HTERT RPE-1 (cell line): ENCODE measurements at regions not wholly inside any gene's neighbourhood (a gene's known extent, or its start where the extent isn't known, plus 50 kb on each side); places are given as distances from the start of the nearest gene placed in this dataset.
"Not testable (repeated sequence)": the region's sequence is repeated elsewhere in the genome, so short reads cannot be mapped to it uniquely, and the experiment has no call there.

ENCODE experiments used
- in situ Hi-C: fragments of 300-500 bp; cut with MboI; formaldehyde crosslinking; loops from 4 replicates; pipeline ENCODE4 v1.14.3; 2020; ENCODE audit warnings: low sequenced_read_pairs

- in situ Hi-C loops = no loop called here
These were observed 126.4 kb downstream of the KDR start for GRCh38 chr4:54999003-54999402.

- in situ Hi-C loops = not testable (repeated sequence)
These were observed 131.8 kb downstream of the KDR start for GRCh38 chr4:54993473-54994026.

GRCh38 chr4:54992266-54992665 is 133.1 kb downstream of the KDR start:
- in situ Hi-C loops = no loop called here

DNA sequence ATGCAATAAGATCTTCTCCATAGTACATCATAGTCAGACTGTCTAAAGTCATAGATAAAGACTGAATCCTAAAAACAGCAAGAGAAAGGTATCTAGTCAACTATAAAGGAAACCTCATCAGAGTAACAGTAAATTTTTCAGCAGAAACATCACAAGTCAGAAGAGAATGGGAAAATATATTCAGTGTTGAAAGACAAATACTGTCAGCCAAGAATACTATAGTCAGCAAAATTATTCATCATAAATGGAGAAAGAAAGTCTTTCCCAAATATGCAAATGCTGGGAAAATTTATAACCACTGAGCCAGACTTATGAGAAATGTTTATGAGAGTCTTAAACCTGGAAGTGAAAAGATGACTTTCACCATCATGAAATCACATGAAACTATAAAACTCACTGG is 136.7 kb downstream of the KDR start:
- in situ Hi-C loops = no loop called here

GRCh38 chr4:54986095-54986846 is 139.1 kb downstream of the KDR start:
- in situ Hi-C loops = no loop called here

GRCh38 chr4:54976682-54977081 is 148.7 kb downstream of the KDR start:
- in situ Hi-C loops = no loop called here

DNA sequence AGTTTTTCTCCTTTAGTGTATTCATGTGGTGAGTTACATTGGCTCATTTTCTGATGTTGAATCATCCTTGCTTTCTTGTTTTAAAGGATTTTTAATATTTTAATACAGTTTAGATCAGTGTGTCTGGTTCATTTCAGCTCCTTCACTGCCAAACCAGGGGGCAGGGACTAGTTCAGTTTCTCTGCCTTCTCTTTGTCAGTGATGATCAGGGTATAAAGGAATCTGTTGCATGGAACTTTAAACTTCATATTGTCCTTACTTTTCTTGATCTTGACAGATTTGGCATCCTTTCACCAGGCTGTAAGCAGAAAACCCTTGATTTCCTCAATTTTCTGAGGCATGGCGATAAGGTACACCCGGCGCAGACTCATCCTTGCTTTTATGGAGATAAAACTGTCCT is 149.4 kb downstream of the KDR start:
- in situ Hi-C loops = no loop called here

DNA sequence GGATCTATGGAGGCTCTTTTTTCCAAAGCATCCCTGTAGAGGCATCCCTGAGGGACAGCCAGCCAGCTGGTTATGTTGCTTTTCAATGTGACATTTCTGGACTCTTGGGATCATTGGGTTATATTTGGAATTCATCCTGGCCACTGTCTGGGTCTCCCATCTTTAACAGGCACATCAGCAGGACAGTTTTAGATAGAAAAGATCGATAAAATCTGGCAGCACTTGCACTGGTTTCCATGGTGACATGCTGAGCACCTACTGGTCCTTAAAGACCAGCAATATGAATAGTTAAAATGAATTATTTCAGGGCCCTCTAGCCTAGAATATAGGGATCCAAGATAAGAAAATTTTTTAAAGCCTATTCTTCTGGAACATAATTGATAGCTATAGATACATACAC is 151.6 kb downstream of the KDR start:
- in situ Hi-C loops = no loop called here

DNA sequence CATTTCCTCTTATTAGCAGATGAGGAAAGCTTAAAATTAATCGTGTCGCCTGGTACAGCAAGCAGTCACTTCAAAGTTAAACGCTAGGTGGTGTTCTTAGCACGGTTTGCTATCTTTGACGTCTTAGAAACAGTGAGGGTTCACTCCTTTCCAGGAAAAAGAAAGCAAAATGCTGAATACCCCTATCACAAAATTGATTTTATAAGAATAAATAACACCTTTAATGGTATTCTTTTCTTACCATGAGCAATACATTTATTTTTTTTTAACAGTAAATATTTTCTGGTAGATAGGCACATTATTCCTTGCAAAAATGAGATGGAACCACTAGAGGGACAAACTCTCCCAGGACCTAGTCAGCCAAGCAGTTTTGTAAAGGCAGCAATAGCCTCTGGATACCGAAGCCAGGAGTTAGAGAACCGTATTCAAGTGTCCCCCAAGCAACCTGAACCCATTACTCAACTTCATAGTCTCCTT is 153.9 kb downstream of the KDR start:
- in situ Hi-C loops = no loop called here

DNA sequence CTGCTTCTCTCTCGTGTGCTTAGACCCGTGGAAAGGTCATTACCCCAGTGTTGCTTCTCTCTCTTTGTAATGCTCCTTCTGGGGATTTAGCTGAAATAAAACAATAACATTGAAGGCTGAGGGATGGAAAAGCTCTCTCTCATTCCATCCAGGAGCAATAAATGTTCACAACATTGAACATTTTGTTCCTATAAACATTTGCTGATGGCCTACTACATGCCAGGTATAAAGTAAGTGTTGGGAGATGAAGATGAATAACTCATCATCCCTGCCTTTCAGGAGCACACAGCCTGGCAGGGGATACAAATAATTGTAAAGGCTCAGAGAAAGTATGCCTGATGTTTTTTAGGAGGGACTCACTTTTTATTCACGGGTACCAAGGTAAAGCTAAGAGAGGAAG is 158.1 kb downstream of the KDR start:
- in situ Hi-C loops = no loop called here

DNA sequence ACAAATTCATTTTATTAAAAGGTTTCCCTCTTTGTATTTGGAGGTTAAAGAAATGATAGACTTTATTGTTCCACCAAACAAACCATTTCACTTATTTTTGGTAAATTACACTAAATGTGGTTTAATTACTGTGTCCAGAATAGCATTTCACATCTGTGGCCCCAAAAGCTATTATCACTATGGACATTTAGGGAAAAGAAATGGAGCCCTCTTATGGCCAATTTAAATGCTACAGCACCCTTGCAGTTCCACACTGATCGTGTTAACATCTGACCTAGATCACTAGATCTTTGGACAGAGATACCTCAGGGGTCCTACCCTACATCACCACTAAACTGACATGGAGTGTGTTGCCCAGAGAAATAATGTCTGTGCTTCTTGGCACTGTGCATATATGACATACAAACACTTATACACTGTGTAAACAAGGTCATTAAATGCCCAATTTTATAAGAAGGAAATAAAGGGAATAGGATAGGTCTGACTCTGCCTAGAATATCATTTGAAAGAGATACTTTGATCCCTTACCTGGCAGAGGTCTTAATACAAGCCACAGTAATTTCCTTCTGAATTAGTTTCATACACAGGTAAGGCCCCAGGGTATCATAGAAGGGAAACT is 163.9 kb downstream of the KDR start:
- in situ Hi-C loops = no loop called here

GRCh38 chr4:54959651-54960116 is 165.7 kb downstream of the KDR start:
- in situ Hi-C loops = no loop called here

DNA sequence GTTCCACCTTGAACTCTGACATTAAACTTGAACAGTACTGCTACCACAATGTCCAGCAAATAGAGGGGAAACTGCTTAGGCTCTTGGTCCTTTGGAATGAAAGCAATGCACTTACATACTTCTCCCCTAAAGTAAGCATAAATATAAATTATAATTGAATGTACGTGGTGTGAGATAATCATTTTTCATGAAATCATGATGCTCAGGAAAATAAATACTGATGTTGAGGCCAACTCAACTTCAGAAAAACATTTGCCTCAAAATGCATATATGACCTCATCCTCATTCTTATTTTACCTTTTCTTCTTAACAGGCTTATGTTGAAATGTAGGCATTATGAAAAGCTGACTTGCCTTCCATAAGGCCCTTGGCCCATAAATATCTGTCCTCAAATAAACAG is 166.3 kb downstream of the KDR start:
- in situ Hi-C loops = no loop called here

- in situ Hi-C loops = no loop called here
These were observed 167.2 kb downstream of the KDR start for GRCh38 chr4:54958236-54958635.

DNA sequence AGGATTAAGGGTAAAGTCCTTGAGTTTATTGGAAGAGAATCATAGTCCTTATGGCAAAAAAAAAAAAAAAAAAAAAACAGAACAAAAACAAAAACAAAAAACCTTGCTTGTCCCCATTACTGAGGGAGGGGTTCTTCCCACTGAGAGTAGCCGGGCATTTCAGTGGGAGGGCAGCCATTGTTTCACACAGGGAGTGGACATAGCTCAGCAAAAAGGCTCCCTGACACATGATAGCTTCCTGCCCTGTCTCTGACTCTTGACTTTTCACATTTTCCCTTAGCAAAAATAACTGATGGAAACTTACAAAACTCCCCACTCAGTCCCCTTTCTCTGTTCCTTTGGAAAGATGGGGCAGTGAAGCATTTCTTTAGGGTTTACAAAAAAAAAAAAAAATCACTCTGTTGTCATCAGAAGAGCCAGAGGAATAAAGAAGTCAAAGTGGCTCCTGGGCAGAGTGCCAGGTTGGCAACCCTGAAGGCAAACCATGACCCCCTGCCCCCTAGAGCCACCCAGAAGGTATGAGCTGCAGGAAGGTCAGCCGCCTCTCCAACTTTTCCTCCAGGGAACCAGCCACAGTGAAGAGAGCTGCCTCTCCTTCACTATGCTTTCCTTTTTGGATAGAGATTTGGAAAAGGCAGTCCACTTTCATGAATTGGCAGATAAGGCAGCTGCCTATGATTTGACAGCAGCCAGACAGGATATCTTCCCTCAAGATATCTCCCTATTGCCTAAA is 170.6 kb downstream of the KDR start:
- in situ Hi-C loops = no loop called here

- in situ Hi-C loops = no loop called here
These were observed 178.7 kb downstream of the KDR start for GRCh38 chr4:54946741-54947140.

GRCh38 chr4:54945838-54946237 is 179.6 kb downstream of the KDR start:
- in situ Hi-C loops = no loop called here

GRCh38 chr4:54942721-54943120 is 182.7 kb downstream of the KDR start:
- in situ Hi-C loops = no loop called here

DNA sequence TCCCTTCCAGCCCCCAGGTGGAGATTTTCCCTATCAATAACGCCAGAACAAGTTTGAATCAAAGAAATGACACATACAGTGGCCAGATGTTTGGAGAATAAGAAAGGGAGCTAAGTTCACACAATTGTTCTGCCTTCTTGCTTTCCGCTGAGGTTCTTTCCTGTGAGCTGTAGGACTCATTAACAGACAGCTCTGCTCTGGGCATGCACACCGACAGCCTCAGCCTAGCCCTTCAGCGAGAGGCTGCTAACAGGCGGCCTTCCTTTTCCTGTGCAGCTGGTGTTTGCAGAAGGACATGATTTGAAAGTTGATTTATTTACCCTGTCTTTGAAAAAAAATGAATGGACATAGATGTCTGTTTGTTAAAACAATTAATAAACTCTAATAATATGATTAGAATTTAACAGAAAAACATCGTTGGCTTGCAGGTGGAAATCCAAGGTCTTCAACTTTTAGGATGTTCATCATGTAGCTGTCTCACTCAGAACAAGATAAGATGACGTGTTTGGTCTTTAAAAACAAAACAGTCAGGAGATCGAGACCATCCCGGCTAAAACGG is 183.3 kb downstream of the KDR start:
- in situ Hi-C loops = no loop called here

GRCh38 chr4:54940996-54941865 is 184.2 kb downstream of the KDR start:
- in situ Hi-C loops = no loop called here
